HL-60 (cell line): ENCODE measurements at regions not wholly inside any gene's neighbourhood (a gene's known extent, or its start where the extent isn't known, plus 50 kb on each side); places are given as distances from the start of the nearest gene placed in this dataset.

Experiments
- POLR2AphosphoS5 ChIP-seq: IDR thresholded peaks from 2 replicates; pipeline ENCODE4 v1.6.1; 2012; ENCODE audit warnings: low read depth
- TF ChIP-seq, protein P1 (sequence below): IDR thresholded peaks from one replicate; pipeline ENCODE4 v1.5.1; 2011; ENCODE audit warnings: low read length, control low read depth, inconsistent platforms; ENCODE audit not compliant: insufficient read depth

DNA sequence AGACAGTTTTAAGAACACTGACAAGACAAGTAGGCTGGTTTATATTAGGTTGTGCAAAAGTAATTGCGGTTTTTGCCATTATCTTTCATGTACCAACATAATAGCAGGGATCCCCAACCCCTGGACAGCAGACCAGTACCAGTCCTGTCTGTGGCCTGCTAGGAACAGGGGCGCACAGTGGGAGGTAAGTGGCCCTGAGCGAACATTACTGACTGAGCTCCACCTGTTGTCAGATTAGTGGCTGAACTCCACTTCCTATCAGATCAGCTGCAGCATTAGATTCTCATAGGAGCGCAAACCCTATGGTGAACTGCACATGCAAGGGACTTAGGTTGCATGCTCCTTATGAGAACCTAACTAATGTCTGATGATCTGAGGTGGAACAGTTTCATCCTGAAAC lies 921.9 kb downstream of the CCDC85A start:
- TF ChIP-seq, protein P1, sequence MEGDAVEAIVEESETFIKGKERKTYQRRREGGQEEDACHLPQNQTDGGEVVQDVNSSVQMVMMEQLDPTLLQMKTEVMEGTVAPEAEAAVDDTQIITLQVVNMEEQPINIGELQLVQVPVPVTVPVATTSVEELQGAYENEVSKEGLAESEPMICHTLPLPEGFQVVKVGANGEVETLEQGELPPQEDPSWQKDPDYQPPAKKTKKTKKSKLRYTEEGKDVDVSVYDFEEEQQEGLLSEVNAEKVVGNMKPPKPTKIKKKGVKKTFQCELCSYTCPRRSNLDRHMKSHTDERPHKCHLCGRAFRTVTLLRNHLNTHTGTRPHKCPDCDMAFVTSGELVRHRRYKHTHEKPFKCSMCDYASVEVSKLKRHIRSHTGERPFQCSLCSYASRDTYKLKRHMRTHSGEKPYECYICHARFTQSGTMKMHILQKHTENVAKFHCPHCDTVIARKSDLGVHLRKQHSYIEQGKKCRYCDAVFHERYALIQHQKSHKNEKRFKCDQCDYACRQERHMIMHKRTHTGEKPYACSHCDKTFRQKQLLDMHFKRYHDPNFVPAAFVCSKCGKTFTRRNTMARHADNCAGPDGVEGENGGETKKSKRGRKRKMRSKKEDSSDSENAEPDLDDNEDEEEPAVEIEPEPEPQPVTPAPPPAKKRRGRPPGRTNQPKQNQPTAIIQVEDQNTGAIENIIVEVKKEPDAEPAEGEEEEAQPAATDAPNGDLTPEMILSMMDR, result no peak
- TF ChIP-seq POLR2AphosphoS5, result no peak
